HG03139 (cell line): ENCODE measurements at regions not wholly inside any gene's neighbourhood (a gene's known extent, or its start where the extent isn't known, plus 50 kb on each side); places are given as distances from the start of the nearest gene placed in this dataset.

Source experiments
- ATAC-seq: cut with Tn5 transposase; IDR thresholded peaks from one replicate; pipeline ENCODE4 v1.9.1; 2021; ENCODE audit not compliant: unreplicated experiment

GRCh38 chr5:90135779-90136378 is 273.7 kb downstream of the CETN3 start:
- no peak for ATAC-seq

GRCh38 chr5:90134892-90135291 is 274.7 kb downstream of the CETN3 start:
- ATAC-seq, result no peak

- ATAC-seq, result no peak
These were observed 275.2 kb downstream of the CETN3 start for GRCh38 chr5:90134381-90134780.

- no peak for ATAC-seq
These were observed 275.6 kb downstream of the CETN3 start for GRCh38 chr5:90133941-90134340.

- ATAC-seq, result peak; percentile 58
These were observed 278.0 kb downstream of the CETN3 start for GRCh38 chr5:90131383-90132133.

- no peak for ATAC-seq
These were observed 281.0 kb downstream of the CETN3 start for GRCh38 chr5:90128551-90128950.

GRCh38 chr5:90119531-90119971 is 290.0 kb downstream of the CETN3 start:
- no peak for ATAC-seq

- no peak for ATAC-seq
These were observed 292.6 kb downstream of the CETN3 start for GRCh38 chr5:90117005-90117404.

- ATAC-seq, result no peak
These were observed 296.4 kb downstream of the CETN3 start for GRCh38 chr5:90113108-90113507.

- no peak for ATAC-seq
These were observed 297.4 kb downstream of the CETN3 start for GRCh38 chr5:90112033-90112692.

- ATAC-seq, result no peak
These were observed 298.1 kb downstream of the CETN3 start for GRCh38 chr5:90111364-90112032.

GRCh38 chr5:90109285-90109684 is 300.3 kb downstream of the CETN3 start:
- ATAC-seq, result no peak

- ATAC-seq, result no peak
These were observed 310.5 kb downstream of the CETN3 start for GRCh38 chr5:90099099-90099498.

- ATAC-seq, result no peak
These were observed 312.5 kb downstream of the CETN3 start for GRCh38 chr5:90097082-90097477.

GRCh38 chr5:90096415-90097081 is 313.0 kb downstream of the CETN3 start:
- no peak for ATAC-seq

GRCh38 chr5:90095292-90096060 is 314.1 kb downstream of the CETN3 start:
- no peak for ATAC-seq

GRCh38 chr5:90093751-90094485 is 315.6 kb downstream of the CETN3 start:
- ATAC-seq, result no peak

- ATAC-seq, result no peak
These were observed 316.8 kb downstream of the CETN3 start for GRCh38 chr5:90092734-90093133.

- no peak for ATAC-seq
These were observed 325.2 kb downstream of the CETN3 start for GRCh38 chr5:90084342-90084741.
